ENCODE measurements at regions not wholly inside any gene's neighbourhood (a gene's known extent, or its start where the extent isn't known, plus 50 kb on each side); places are given as distances from the start of the nearest gene placed in this dataset.

- POLR2A ChIA-PET (ENCODE audit: partially characterized antibody): no interaction called here
- FAIRE-seq: no peak
- no peak overlapping the region for H3K4me3 ChIP-seq (ENCODE audit: extremely low read depth in 1 of 4, insufficient read depth in 2 of 4, low read depth in 3 of 4, low read length in 4 of 4)
- H4K91ac ChIP-seq (replicated peaks; ENCODE audit: insufficient read length, low read length): no peak overlapping the region
- H2BK120ac ChIP-seq (replicated peaks; ENCODE audit: low read depth, low read length): no peak overlapping the region
- H3K9ac ChIP-seq (replicated peaks in 1 of 4; ENCODE audit: extremely low read depth in 1 of 4, low read depth in 3 of 4, low read length in 3 of 4): no peak overlapping the region
- no peak overlapping the region for H2AFZ ChIP-seq (ENCODE audit: low read length)
- H3K18ac ChIP-seq (ENCODE audit: extremely low read depth, low read length): no peak overlapping the region
- no peak overlapping the region for H3K27ac ChIP-seq (ENCODE audit: low read depth, low read length)
- H2BK5ac ChIP-seq (ENCODE audit: low read depth, low read length): no peak overlapping the region
- no peaks in the 10 kb centered on the region for H3K23me2 ChIP-seq (ENCODE audit: low read depth, low read length)
- no peak overlapping the region for H3K4ac ChIP-seq (replicated peaks; ENCODE audit: insufficient read length, low read depth, low read length)
- no peaks in the 10 kb centered on the region for H3K27me3 ChIP-seq (replicated peaks in 1 of 4; ENCODE audit: control insufficient read depth in 3 of 4, extremely low read depth in 1 of 4, insufficient read depth in 3 of 4, low read length in 3 of 4)
- no peaks in the 10 kb centered on the region for H3K9me3 ChIP-seq (ENCODE audit: insufficient read depth in 2 of 2, low read depth in 1 of 2, low read length in 1 of 2)
- no peak overlapping the region for H3K14ac ChIP-seq (ENCODE audit: insufficient read length)
- no peak overlapping the region for H4K8ac ChIP-seq (ENCODE audit: extremely low read depth, insufficient read depth, low read length)
- H3K36me3 ChIP-seq (ENCODE audit: control insufficient read depth in 2 of 4, insufficient read depth in 4 of 4, low read length in 3 of 4): no peaks in the 10 kb centered on the region
- H3K4me1 ChIP-seq (replicated peaks in 1 of 4; ENCODE audit: control insufficient read depth in 3 of 4, insufficient read depth in 4 of 4, low read length in 3 of 4): no peaks in the 10 kb centered on the region; a peak in 1 of 7 replicates
- no peaks in the 10 kb centered on the region for H4K20me1 ChIP-seq (replicated peaks in 1 of 2; ENCODE audit: control insufficient read depth in 1 of 2, insufficient read depth in 2 of 2, low read length in 2 of 2)
- H2AK5ac ChIP-seq (ENCODE audit: low read depth, low read length): no peak overlapping the region
- H2BK20ac ChIP-seq (ENCODE audit: low read length): no peak overlapping the region
- H2BK12ac ChIP-seq (ENCODE audit: low read depth, low read length): no peak overlapping the region
- CTCF ChIA-PET (ENCODE audit: partially characterized antibody): interaction anchor here (1.5 kb wide), 1 partner anchor 42 kb away, joined by 3 read pairs; no protein-coding TSS in a partner anchor
- H3K23ac ChIP-seq (ENCODE audit: insufficient read length): no peak overlapping the region
- H3K79me1 ChIP-seq (ENCODE audit: low read depth, low read length): no peaks in the 10 kb centered on the region
- H3K4me2 ChIP-seq (ENCODE audit: insufficient read depth in 1 of 2, low read depth in 2 of 2, low read length in 2 of 2): no peak overlapping the region
- H3K56ac ChIP-seq (replicated peaks; ENCODE audit: insufficient read length, low read depth, low read length): no peak overlapping the region
- no peak for TF ChIP-seq CTBP2 (IDR thresholded peaks at IDR 0.05; ENCODE audit: borderline replicate concordance, insufficient read depth, insufficient read length, low read length)
- TF ChIP-seq HDAC6 (IDR thresholded peaks at IDR 0.05; ENCODE audit: low read depth, low read length): no peak
- no peak for TF ChIP-seq GTF2F1 (IDR thresholded peaks at IDR 0.05; ENCODE audit: borderline replicate concordance, low read depth, low read length)
- no peak for TF ChIP-seq TAF7 (optimal IDR thresholded peaks at IDR 0.05; ENCODE audit: borderline replicate concordance, low read depth, low read length)
- H4K5ac ChIP-seq (ENCODE audit: insufficient read length, low read depth, low read length): no peak overlapping the region
- H3K79me2 ChIP-seq (ENCODE audit: control insufficient read depth in 1 of 2, insufficient read depth in 2 of 2, low read length in 2 of 2): no peaks in the 10 kb centered on the region
- no peak for DNase-seq (ENCODE audit: low read depth in 1 of 2, low spot score in 2 of 2)
- H2BK15ac ChIP-seq (ENCODE audit: low read length): no peak overlapping the region
Observed at GRCh38 chr3:40930756-40931155, 268.5 kb upstream of the CTNNB1 start.
